ENCODE measurements at regions not wholly inside any gene's neighbourhood (a gene's known extent, or its start where the extent isn't known, plus 50 kb on each side); places are given as distances from the start of the nearest gene placed in this dataset.

- TF ChIP-seq, protein P1, sequence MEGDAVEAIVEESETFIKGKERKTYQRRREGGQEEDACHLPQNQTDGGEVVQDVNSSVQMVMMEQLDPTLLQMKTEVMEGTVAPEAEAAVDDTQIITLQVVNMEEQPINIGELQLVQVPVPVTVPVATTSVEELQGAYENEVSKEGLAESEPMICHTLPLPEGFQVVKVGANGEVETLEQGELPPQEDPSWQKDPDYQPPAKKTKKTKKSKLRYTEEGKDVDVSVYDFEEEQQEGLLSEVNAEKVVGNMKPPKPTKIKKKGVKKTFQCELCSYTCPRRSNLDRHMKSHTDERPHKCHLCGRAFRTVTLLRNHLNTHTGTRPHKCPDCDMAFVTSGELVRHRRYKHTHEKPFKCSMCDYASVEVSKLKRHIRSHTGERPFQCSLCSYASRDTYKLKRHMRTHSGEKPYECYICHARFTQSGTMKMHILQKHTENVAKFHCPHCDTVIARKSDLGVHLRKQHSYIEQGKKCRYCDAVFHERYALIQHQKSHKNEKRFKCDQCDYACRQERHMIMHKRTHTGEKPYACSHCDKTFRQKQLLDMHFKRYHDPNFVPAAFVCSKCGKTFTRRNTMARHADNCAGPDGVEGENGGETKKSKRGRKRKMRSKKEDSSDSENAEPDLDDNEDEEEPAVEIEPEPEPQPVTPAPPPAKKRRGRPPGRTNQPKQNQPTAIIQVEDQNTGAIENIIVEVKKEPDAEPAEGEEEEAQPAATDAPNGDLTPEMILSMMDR (IDR thresholded peaks at IDR 0.05), result no peak
- no peak for TF ChIP-seq POLR2A (IDR thresholded peaks at IDR 0.05)
Measured at GRCh38 chr6:134589512-134589911, 271.6 kb upstream of the SGK1 start.
